Lower leg skin (tissue), 3 donors: ENCODE measurements at regions not wholly inside any gene's neighbourhood (a gene's known extent, or its start where the extent isn't known, plus 50 kb on each side); places are given as distances from the start of the nearest gene placed in this dataset.

Experiments
- CTCF ChIP-seq, 3 donors: fragments of 450-650 bp; IDR thresholded peaks; one replicate each; pipeline ENCODE4 v1.5.1; 2016; ENCODE audit warnings: antibody characterized with exemption in 3 of 3, mild to moderate bottlenecking in 3 of 3, moderate library complexity in 2 of 3
- POLR2A ChIP-seq, 2 donors: fragments of 450-650 bp; IDR thresholded peaks; one replicate each; pipeline ENCODE4 v1.6.1; 2016 to 2017; ENCODE audit warnings: antibody characterized with exemption in 2 of 2, mild to moderate bottlenecking in 1 of 2, moderate library complexity in 1 of 2

- TF ChIP-seq POLR2A (IDR thresholded peaks at IDR 0.05) (no peak), CTCF (IDR thresholded peaks at IDR 0.05) (no peak)
Measured at GRCh38 chr4:171025776-171026175, 787.4 kb upstream of the GALNTL6 start.
